ENCODE measurements at regions not wholly inside any gene's neighbourhood (a gene's known extent, or its start where the extent isn't known, plus 50 kb on each side); places are given as distances from the start of the nearest gene placed in this dataset. TPM values are rescaled to one million over a fixed set of nuclear protein-coding genes. Genes with fewer than 3 reads are reported as not detected.

- Histone ChIP-seq H3K27me3 (ENCODE audit: control insufficient read depth in 3 of 3, insufficient read depth in 3 of 3, low read length in 3 of 3) (no peaks in the 10 kb centered on the region), H3K9ac (ENCODE audit: low read depth in 1 of 3, low read length in 3 of 3) (no peak overlapping the region)
Observed at GRCh38 chr12:96143827-96144565, 50.2 kb upstream of the ELK3 start.

More at GRCh38 chr12:96143827-96144565, 50.2 kb upstream of the ELK3 start:
- Histone ChIP-seq H3K27ac (ENCODE audit: low read depth, low read length) (no peak overlapping the region), H3K36me3 (ENCODE audit: control insufficient read depth in 3 of 3, insufficient read depth in 3 of 3, low read length in 3 of 3) (no peaks in the 10 kb centered on the region), H3K9me3 (ENCODE audit: control insufficient read depth in 3 of 3, low read length in 3 of 3) (peaks cover 0 to 3% (median 0%) of the 10 kb centered on the region in 3 donors), H3K4me1 (ENCODE audit: control insufficient read depth in 3 of 3, insufficient read depth in 3 of 3, low read length in 3 of 3) (no peaks in the 10 kb centered on the region), H3K4me3 (ENCODE audit: low read length in 3 of 3) (no peak overlapping the region)

Small RNAs in the stretch of these regions (small RNA-seq; reads per million reads assigned to genes)
- not detected for gene RN7SL88P

All from skeletal muscle tissue (tissue), 4 donors.